Loucy (cell line): ENCODE measurements at regions not wholly inside any gene's neighbourhood (a gene's known extent, or its start where the extent isn't known, plus 50 kb on each side); places are given as distances from the start of the nearest gene placed in this dataset.

ENCODE experiments used
- H2AFZ ChIP-seq: fragments of 200-600 bp; sonication (generic); 2 replicates; pipeline ENCODE4 v1.6.0; 2016; ENCODE audit warnings: antibody characterized with exemption, mild to moderate bottlenecking, low read length, moderate library complexity
- H3F3A ChIP-seq: fragments of 200-600 bp; 2 replicates; pipeline ENCODE4 v1.6.0; 2016; ENCODE audit warnings: antibody characterized with exemption, low read depth, mild to moderate bottlenecking
- H3K27me3 ChIP-seq: fragments of 200-600 bp; sonication (generic); 2 replicates; pipeline ENCODE4 v1.6.1; 2014; ENCODE audit warnings: low read length, mild to moderate bottlenecking; ENCODE audit not compliant: insufficient read depth, poor library complexity, severe bottlenecking
- H3K36me3 ChIP-seq: fragments of 200-600 bp; sonication (generic); 2 replicates; pipeline ENCODE4 v1.6.1; 2016; ENCODE audit warnings: low read length; ENCODE audit not compliant: insufficient read depth
- H3K4me1 ChIP-seq: fragments of 200-600 bp; sonication (generic); 2 replicates; pipeline ENCODE4 v1.5.1; 2014; ENCODE audit warnings: low read length, mild to moderate bottlenecking; ENCODE audit not compliant: insufficient read depth, poor library complexity, severe bottlenecking
- H3K4me2 ChIP-seq: fragments of 200-600 bp; sonication (generic); 2 replicates; pipeline ENCODE4 v1.6.0; 2014; ENCODE audit warnings: antibody characterized with exemption, low read length, low read depth, mild to moderate bottlenecking; ENCODE audit not compliant: poor library complexity, severe bottlenecking
- H3K4me3 ChIP-seq: fragments of 200-600 bp; sonication (generic); 2 replicates; pipeline ENCODE4 v1.5.1; 2014; ENCODE audit warnings: low read length, mild to moderate bottlenecking, mixed read lengths; ENCODE audit not compliant: poor library complexity, severe bottlenecking
- H3K79me2 ChIP-seq: fragments of 200-600 bp; sonication (generic); 2 replicates; pipeline ENCODE4 v1.6.1; 2014; ENCODE audit warnings: low read length; ENCODE audit not compliant: insufficient read depth
- H3K9ac ChIP-seq: fragments of 200-600 bp; sonication (generic); 2 replicates; pipeline ENCODE4 v1.6.0; 2014; ENCODE audit warnings: mild to moderate bottlenecking, low read depth, low read length, moderate library complexity; ENCODE audit not compliant: poor library complexity, severe bottlenecking
- H3K9me2 ChIP-seq: fragments of 200-600 bp; sonication (generic); replicated peaks from 2 replicates; pipeline ENCODE4 v1.6.1; 2016; ENCODE audit warnings: low read depth, low read length, mixed read lengths
- H3K9me3 ChIP-seq: fragments of 200-600 bp; sonication (generic); 2 replicates; pipeline ENCODE4 v1.6.1; 2014; ENCODE audit warnings: mild to moderate bottlenecking, antibody characterized with exemption, low read length, low read depth; ENCODE audit not compliant: insufficient read depth
- H4K20me1 ChIP-seq: fragments of 200-600 bp; sonication (generic); 2 replicates; pipeline ENCODE4 v1.6.0; 2014; ENCODE audit warnings: antibody characterized with exemption, low read length, mild to moderate bottlenecking; ENCODE audit not compliant: insufficient read depth, poor library complexity, severe bottlenecking
- CTCF ChIP-seq: fragments of 200-600 bp; sonication (generic); conservative IDR thresholded peaks from 2 replicates; pipeline ENCODE4 v1.5.1; 2014; ENCODE audit warnings: mild to moderate bottlenecking, antibody characterized with exemption, low read length
- EZH2phosphoT487 ChIP-seq: fragments of 200-600 bp; IDR thresholded peaks from 2 replicates; pipeline ENCODE4 v1.6.1; 2018; ENCODE audit warnings: antibody characterized with exemption, mild to moderate bottlenecking, moderate library complexity, borderline replicate concordance

DNA sequence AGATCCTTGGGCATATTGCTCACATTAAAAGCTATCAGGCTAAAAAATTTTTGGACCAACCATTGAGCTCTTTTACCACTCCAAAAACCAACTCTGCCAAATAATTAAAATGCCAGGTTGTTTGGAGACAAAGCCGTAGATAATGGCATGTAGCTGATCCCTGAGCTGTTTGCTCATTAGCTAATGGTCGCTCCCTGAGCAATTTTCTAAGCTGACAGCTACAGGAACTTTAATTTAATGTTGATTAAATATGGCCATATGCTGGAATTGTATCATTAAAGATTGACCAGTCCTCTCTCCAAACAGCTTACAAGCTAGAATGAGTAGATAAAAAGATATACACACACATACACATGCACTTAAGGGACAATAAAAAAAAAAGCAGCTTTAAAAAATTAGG lies 216.2 kb upstream of the ARHGAP20 start:
- Histone ChIP-seq H4K20me1 (no peaks in the 10 kb centered on the region), H3K4me2 (no peak overlapping the region), H3K4me3 (no peak overlapping the region), H3K79me2 (no peaks in the 10 kb centered on the region), H3F3A (no peaks in the 10 kb centered on the region), H3K4me1 (no peaks in the 10 kb centered on the region), H3K9me3 (no peaks in the 10 kb centered on the region), H2AFZ (no peak overlapping the region), H3K36me3 (no peaks in the 10 kb centered on the region), H3K9me2 (no peaks in the 10 kb centered on the region), H3K9ac (no peak overlapping the region), H3K27me3 (no peaks in the 10 kb centered on the region)
- no peak for TF ChIP-seq CTCF
- TF ChIP-seq EZH2phosphoT487, result no peak

DNA sequence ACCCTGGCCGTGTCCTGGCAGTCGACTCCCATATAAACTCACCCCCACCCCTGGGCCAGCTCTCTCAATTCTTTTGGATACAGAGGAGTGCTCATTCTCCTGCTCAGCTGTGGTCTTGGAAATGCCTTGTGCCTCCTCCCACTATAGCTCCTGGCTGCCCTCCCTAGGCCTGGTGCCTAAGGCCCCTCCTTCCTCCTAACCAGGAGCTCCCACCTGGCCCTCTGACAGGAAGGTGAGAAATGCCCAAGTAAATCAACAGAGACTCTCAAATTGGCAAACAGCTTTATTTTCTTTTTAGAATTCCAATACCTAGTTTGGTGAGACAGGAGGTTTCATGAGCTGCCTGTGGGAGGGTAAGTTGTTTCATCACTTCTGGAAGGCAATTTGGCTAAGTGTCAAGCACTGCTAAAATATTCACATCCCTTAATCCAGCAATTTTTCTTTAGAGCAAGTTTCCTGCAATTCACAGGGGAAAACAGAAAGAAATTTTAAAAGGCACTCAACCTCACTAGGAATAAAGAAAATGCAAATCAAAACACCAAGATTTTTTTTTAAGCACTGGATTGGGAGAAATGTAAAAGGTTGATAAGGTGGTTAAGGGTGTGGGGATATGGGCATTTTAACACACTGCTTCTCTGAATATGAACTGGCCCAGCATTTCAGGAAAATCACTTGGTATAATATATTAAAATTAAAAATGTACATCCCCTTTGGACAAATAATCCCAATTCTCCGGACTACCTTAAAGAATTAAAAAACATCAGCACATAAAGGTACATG lies 209.7 kb upstream of the ARHGAP20 start:
- H3K4me1 ChIP-seq, result no peaks in the 10 kb centered on the region
- TF ChIP-seq EZH2phosphoT487 (no peak), CTCF (no peak)

GRCh38 chr11:110919241-110919922 lies 207.1 kb upstream of the ARHGAP20 start:
- Histone ChIP-seq H3K4me1 (no peaks in the 10 kb centered on the region), H4K20me1 (no peaks in the 10 kb centered on the region), H3F3A (no peaks in the 10 kb centered on the region), H3K79me2 (no peaks in the 10 kb centered on the region), H2AFZ (no peak overlapping the region), H3K9me3 (no peaks in the 10 kb centered on the region), H3K9me2 (no peaks in the 10 kb centered on the region), H3K36me3 (no peaks in the 10 kb centered on the region), H3K27me3 (no peaks in the 10 kb centered on the region), H3K9ac (no peak overlapping the region), H3K4me3 (no peak overlapping the region), H3K4me2 (no peak overlapping the region)
- TF ChIP-seq CTCF, result no peak
- TF ChIP-seq EZH2phosphoT487, result no peak

More for the DNA sequence above, 209.7 kb upstream of the ARHGAP20 start:
- Histone ChIP-seq H3K4me3 (no peak overlapping the region), H3K4me2 (no peak overlapping the region), H3K9me2 (no peaks in the 10 kb centered on the region), H4K20me1 (no peaks in the 10 kb centered on the region), H2AFZ (no peak overlapping the region), H3K9ac (no peak overlapping the region), H3K27me3 (no peaks in the 10 kb centered on the region), H3K79me2 (no peaks in the 10 kb centered on the region), H3K9me3 (no peaks in the 10 kb centered on the region), H3K36me3 (no peaks in the 10 kb centered on the region), H3F3A (no peaks in the 10 kb centered on the region)
